ENCODE measurements at regions not wholly inside any gene's neighbourhood (a gene's known extent, or its start where the extent isn't known, plus 50 kb on each side); places are given as distances from the start of the nearest gene placed in this dataset.

- no peak overlapping the region for H2AFZ ChIP-seq (ENCODE audit: low read depth)
- no peak overlapping the region for H3K4me3 ChIP-seq (IDR thresholded peaks at IDR 0.05; ENCODE audit: insufficient read depth, low read depth, low read length)
- no peaks in the 10 kb centered on the region for H3K36me3 ChIP-seq (ENCODE audit: insufficient read depth)
- H3K27me3 ChIP-seq (ENCODE audit: insufficient read depth, low read depth): no peaks in the 10 kb centered on the region
- no peak overlapping the region for H3K4me2 ChIP-seq
- no peak overlapping the region for H3K9ac ChIP-seq
- H4K20me1 ChIP-seq (ENCODE audit: insufficient read depth): no peaks in the 10 kb centered on the region
- no peak overlapping the region for H3K27ac ChIP-seq
- H3K4me1 ChIP-seq (ENCODE audit: low read depth, poor library complexity, severe bottlenecking): no peaks in the 10 kb centered on the region
- TF ChIP-seq, protein P1, sequence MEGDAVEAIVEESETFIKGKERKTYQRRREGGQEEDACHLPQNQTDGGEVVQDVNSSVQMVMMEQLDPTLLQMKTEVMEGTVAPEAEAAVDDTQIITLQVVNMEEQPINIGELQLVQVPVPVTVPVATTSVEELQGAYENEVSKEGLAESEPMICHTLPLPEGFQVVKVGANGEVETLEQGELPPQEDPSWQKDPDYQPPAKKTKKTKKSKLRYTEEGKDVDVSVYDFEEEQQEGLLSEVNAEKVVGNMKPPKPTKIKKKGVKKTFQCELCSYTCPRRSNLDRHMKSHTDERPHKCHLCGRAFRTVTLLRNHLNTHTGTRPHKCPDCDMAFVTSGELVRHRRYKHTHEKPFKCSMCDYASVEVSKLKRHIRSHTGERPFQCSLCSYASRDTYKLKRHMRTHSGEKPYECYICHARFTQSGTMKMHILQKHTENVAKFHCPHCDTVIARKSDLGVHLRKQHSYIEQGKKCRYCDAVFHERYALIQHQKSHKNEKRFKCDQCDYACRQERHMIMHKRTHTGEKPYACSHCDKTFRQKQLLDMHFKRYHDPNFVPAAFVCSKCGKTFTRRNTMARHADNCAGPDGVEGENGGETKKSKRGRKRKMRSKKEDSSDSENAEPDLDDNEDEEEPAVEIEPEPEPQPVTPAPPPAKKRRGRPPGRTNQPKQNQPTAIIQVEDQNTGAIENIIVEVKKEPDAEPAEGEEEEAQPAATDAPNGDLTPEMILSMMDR (conservative IDR thresholded peaks at IDR 0.05; ENCODE audit: low read depth, low read length): no peak
- H3K79me2 ChIP-seq (ENCODE audit: insufficient read depth, low read depth): no peaks in the 10 kb centered on the region
These were observed 459.4 kb downstream of the GPAM start for GRCh38 chr10:111724121-111724520.

DNA sequence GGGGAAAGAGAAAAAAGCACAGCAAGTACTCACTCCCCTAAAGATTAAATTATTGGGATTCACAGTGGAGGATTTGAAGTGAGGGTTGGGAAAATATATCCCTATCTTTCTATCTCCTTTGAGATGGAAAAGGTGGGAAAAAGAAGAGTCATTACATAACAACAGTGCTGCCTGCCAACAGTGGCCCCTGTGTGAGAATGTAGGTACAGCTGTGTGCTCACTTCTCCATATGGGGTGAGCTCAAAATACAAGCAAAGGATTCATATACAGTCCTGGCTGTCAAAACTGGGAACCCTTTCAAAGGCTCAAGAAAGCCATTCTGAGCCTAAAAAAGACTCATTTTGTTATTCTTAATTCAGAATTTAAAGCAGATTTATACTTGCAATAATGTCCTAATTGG, 458.5 kb downstream of the GPAM start:
- Histone ChIP-seq H2AFZ (ENCODE audit: low read depth) (no peak overlapping the region), H4K20me1 (ENCODE audit: insufficient read depth) (no peaks in the 10 kb centered on the region), H3K4me1 (ENCODE audit: low read depth, poor library complexity, severe bottlenecking) (no peaks in the 10 kb centered on the region), H3K27ac (no peak overlapping the region), H3K27me3 (ENCODE audit: insufficient read depth, low read depth) (no peaks in the 10 kb centered on the region), H3K9ac (no peak overlapping the region), H3K4me2 (no peak overlapping the region), H3K79me2 (ENCODE audit: insufficient read depth, low read depth) (no peaks in the 10 kb centered on the region), H3K4me3 (IDR thresholded peaks at IDR 0.05; ENCODE audit: insufficient read depth, low read depth, low read length) (no peak overlapping the region), H3K36me3 (ENCODE audit: insufficient read depth) (no peaks in the 10 kb centered on the region)
- TF ChIP-seq, protein P1 (conservative IDR thresholded peaks at IDR 0.05; ENCODE audit: low read depth, low read length): no peak

DNA sequence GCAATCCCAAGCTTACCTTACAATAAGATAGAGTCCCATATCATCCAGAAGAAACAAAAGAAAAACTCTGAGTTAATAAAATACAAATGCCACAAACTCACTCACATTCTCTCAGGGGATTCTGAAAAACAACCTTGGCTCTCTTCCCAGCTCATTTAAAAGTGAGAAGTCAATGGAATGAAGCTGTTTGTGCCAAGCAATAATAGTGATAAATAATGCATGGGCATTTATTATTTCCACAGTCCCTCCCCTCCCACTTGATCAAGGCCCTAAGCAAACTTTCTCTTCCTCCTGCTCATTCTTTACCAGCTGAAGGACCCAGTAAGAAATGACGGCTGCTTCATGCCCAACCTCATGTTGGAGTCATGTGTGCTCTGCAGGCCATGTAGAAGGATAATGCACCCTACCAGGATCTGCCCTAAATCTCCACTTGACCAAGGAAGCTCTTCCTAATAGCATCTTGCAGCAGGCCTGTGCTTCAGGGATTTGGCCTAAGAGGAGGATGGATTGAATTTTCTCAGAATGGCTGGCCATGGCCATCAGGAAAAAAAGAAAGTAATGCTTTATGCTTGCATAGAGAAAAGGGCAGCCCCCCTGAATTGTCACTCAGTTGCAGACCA, 451.3 kb downstream of the GPAM start:
- Histone ChIP-seq H3K36me3 (ENCODE audit: insufficient read depth) (no peaks in the 10 kb centered on the region), H3K4me3 (IDR thresholded peaks at IDR 0.05; ENCODE audit: insufficient read depth, low read depth, low read length) (no peak overlapping the region), H3K27ac (no peak overlapping the region), H3K79me2 (ENCODE audit: insufficient read depth, low read depth) (no peaks in the 10 kb centered on the region), H3K4me1 (ENCODE audit: low read depth, poor library complexity, severe bottlenecking) (no peaks in the 10 kb centered on the region), H3K27me3 (ENCODE audit: insufficient read depth, low read depth) (no peaks in the 10 kb centered on the region), H3K9ac (no peak overlapping the region), H3K4me2 (no peak overlapping the region), H4K20me1 (ENCODE audit: insufficient read depth) (no peaks in the 10 kb centered on the region), H2AFZ (ENCODE audit: low read depth) (no peak overlapping the region)
- TF ChIP-seq, protein P1 (conservative IDR thresholded peaks at IDR 0.05; ENCODE audit: low read depth, low read length): no peak

DNA sequence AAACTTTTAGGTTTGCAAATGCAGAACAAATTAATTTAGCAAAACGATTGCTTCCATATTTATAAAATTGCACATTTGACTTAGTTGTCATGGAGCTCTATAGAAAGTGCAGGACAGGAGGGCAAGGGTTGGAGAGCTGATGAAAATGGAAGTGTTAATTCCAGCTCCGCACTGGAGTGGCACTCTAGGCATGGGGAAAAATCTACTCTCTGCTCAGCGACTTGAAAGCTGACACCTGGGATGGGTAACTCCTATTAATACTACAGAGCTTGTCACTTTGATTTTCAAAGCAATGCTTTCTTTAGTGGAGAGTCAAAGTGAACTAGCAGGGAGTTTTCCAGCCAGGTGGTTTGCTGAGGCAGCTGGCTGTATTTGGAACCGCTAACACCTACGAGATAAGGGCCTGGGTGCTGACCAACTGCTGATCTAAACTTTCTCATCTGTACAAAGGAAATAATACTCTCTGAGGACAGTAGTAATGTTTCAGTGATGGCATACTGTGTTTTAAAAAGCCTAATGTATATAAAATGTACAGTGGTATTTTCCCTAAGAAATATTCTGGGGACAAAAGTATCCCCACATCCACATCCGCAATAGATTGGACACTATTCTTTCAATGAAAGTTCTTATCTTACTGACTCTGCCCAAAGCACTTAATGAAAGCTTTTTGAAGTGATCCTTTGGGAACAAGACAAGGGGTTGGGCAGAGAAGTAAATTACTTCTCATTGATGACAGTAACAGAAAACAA, 444.3 kb downstream of the GPAM start:
- no peak overlapping the region for H3K27ac ChIP-seq
- no peaks in the 10 kb centered on the region for H4K20me1 ChIP-seq (ENCODE audit: insufficient read depth)
- no peaks in the 10 kb centered on the region for H3K79me2 ChIP-seq (ENCODE audit: insufficient read depth, low read depth)
- no peaks in the 10 kb centered on the region for H3K27me3 ChIP-seq (ENCODE audit: insufficient read depth, low read depth)
- no peak overlapping the region for H3K9ac ChIP-seq
- H3K4me1 ChIP-seq (ENCODE audit: low read depth, poor library complexity, severe bottlenecking): no peaks in the 10 kb centered on the region
- H3K36me3 ChIP-seq (ENCODE audit: insufficient read depth): no peaks in the 10 kb centered on the region
- no peak overlapping the region for H2AFZ ChIP-seq (ENCODE audit: low read depth)
- no peak overlapping the region for H3K4me2 ChIP-seq
- TF ChIP-seq, protein P1 (conservative IDR thresholded peaks at IDR 0.05; ENCODE audit: low read depth, low read length): no peak
- no peak overlapping the region for H3K4me3 ChIP-seq (IDR thresholded peaks at IDR 0.05; ENCODE audit: insufficient read depth, low read depth, low read length)

All from KMS-11 (cell line).